SIG-M5 treated with dmso at 0.1 percent for 504 hours (cell line): ENCODE measurements at regions not wholly inside any gene's neighbourhood (a gene's known extent, or its start where the extent isn't known, plus 50 kb on each side); places are given as distances from the start of the nearest gene placed in this dataset.
"Not testable (repeated sequence)": the region's sequence is repeated elsewhere in the genome, so short reads cannot be mapped to it uniquely, and the experiment has no call there.

Source experiments
- DNase-seq: peaks from one replicate; lab custom pipeline; 2025; ENCODE audit not compliant: unreplicated experiment; lab: John Stamatoyannopoulos, UW

- DNase-seq, result no peak
Measured at GRCh38 chr10:20512631-20513030, 384.5 kb downstream of the NEBL start.

GRCh38 chr10:20508921-20509320, 388.2 kb downstream of the NEBL start:
- no peak for DNase-seq

- no peak for DNase-seq
Measured at GRCh38 chr10:20502903-20503585, 394.1 kb downstream of the NEBL start.

GRCh38 chr10:20494474-20494873, 402.6 kb downstream of the NEBL start:
- no peak for DNase-seq

GRCh38 chr10:20492447-20492846, 404.7 kb downstream of the NEBL start:
- no peak for DNase-seq

- DNase-seq, result no peak
Measured at GRCh38 chr10:20489961-20490360, 407.1 kb downstream of the NEBL start.

- DNase-seq, result no peak
Measured at GRCh38 chr10:20486791-20487190, 410.3 kb downstream of the NEBL start.

- no peak for DNase-seq
Measured at GRCh38 chr10:20485554-20485953, 411.6 kb downstream of the NEBL start.

- DNase-seq, result no peak
Measured at GRCh38 chr10:20481054-20481453, 416.1 kb downstream of the NEBL start.

- DNase-seq, result not testable (repeated sequence)
Measured at GRCh38 chr10:20480575-20480974, 416.5 kb downstream of the NEBL start.

GRCh38 chr10:20474064-20474463, 423.0 kb downstream of the NEBL start:
- no peak for DNase-seq

- DNase-seq, result no peak
Measured at GRCh38 chr10:20473023-20473760, 423.9 kb downstream of the NEBL start.

- DNase-seq, result no peak
Measured at GRCh38 chr10:20466731-20467130, 430.4 kb downstream of the NEBL start.

GRCh38 chr10:20457649-20458048, 439.5 kb downstream of the NEBL start:
- no peak for DNase-seq

- DNase-seq, result no peak
Measured at GRCh38 chr10:20455774-20456173, 441.3 kb downstream of the NEBL start.

- no peak for DNase-seq
Measured at GRCh38 chr10:20454331-20454730, 442.8 kb downstream of the NEBL start.

- no peak for DNase-seq
Measured at GRCh38 chr10:20446561-20447193, 450.4 kb downstream of the NEBL start.

GRCh38 chr10:20443094-20443493, 454.0 kb downstream of the NEBL start:
- DNase-seq, result no peak

GRCh38 chr10:20429742-20430141, 467.4 kb downstream of the NEBL start:
- no peak for DNase-seq

- no peak for DNase-seq
Measured at GRCh38 chr10:20427821-20428220, 469.3 kb downstream of the NEBL start.

GRCh38 chr10:20418286-20418685, 478.8 kb downstream of the NEBL start:
- DNase-seq, result no peak

GRCh38 chr10:20417791-20418190, 479.3 kb downstream of the NEBL start:
- DNase-seq, result no peak
